ENCODE measurements at regions not wholly inside any gene's neighbourhood (a gene's known extent, or its start where the extent isn't known, plus 50 kb on each side); places are given as distances from the start of the nearest gene placed in this dataset.

GRCh38 chr18:72089432-72089831 lies 454.7 kb downstream of the CBLN2 start:
- TF ChIP-seq, protein P1, sequence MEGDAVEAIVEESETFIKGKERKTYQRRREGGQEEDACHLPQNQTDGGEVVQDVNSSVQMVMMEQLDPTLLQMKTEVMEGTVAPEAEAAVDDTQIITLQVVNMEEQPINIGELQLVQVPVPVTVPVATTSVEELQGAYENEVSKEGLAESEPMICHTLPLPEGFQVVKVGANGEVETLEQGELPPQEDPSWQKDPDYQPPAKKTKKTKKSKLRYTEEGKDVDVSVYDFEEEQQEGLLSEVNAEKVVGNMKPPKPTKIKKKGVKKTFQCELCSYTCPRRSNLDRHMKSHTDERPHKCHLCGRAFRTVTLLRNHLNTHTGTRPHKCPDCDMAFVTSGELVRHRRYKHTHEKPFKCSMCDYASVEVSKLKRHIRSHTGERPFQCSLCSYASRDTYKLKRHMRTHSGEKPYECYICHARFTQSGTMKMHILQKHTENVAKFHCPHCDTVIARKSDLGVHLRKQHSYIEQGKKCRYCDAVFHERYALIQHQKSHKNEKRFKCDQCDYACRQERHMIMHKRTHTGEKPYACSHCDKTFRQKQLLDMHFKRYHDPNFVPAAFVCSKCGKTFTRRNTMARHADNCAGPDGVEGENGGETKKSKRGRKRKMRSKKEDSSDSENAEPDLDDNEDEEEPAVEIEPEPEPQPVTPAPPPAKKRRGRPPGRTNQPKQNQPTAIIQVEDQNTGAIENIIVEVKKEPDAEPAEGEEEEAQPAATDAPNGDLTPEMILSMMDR (IDR thresholded peaks at IDR 0.05): no peak
- no peak for TF ChIP-seq EP300 (IDR thresholded peaks at IDR 0.05)
- no peak for TF ChIP-seq POLR2AphosphoS5 (IDR thresholded peaks at IDR 0.05)
